Mucosa of rectum (tissue), 2 donors: ENCODE measurements at regions not wholly inside any gene's neighbourhood (a gene's known extent, or its start where the extent isn't known, plus 50 kb on each side); places are given as distances from the start of the nearest gene placed in this dataset.

Experiments used
- H3K27ac ChIP-seq, 2 donors: one replicate each; pipeline ENCODE4 v1.7.0; 2013; ENCODE audit warnings: inconsistent platforms in 2 of 2, low read depth in 2 of 2, low read length in 2 of 2
- H3K27me3 ChIP-seq, 2 donors: one replicate each; pipeline ENCODE4 v1.7.0; 2013; ENCODE audit warnings: low read length in 2 of 2; ENCODE audit not compliant: control insufficient read depth in 2 of 2, insufficient read depth in 2 of 2
- H3K36me3 ChIP-seq, 2 donors: one replicate each; pipeline ENCODE4 v1.7.0; 2013; ENCODE audit warnings: low read length in 2 of 2; ENCODE audit not compliant: control insufficient read depth in 2 of 2, insufficient read depth in 2 of 2
- H3K4me1 ChIP-seq, 2 donors: one replicate each; pipeline ENCODE4 v1.7.0; 2013; ENCODE audit warnings: low read length in 2 of 2, mild to moderate bottlenecking in 1 of 2; ENCODE audit not compliant: control insufficient read depth in 2 of 2, insufficient read depth in 2 of 2
- H3K4me3 ChIP-seq, 2 donors: one replicate each; pipeline ENCODE4 v1.7.0; 2013; ENCODE audit warnings: low read length in 2 of 2
- H3K9ac ChIP-seq, 2 donors: one replicate each; pipeline ENCODE4 v1.7.0; 2013; ENCODE audit warnings: low read length in 2 of 2, low read depth in 1 of 2, mild to moderate bottlenecking in 1 of 2
- H3K9me3 ChIP-seq, 2 donors: one replicate each; pipeline ENCODE4 v1.7.0; 2013; ENCODE audit warnings: low read length in 2 of 2; ENCODE audit not compliant: control insufficient read depth in 2 of 2
- donor health status: healthy.
- donor health status: Normal muscosa, but diverticular disease.

- Histone ChIP-seq H3K4me3 (no peak overlapping the region), H3K9me3 (no peaks in the 10 kb centered on the region), H3K27me3 (no peaks in the 10 kb centered on the region), H3K27ac (no peak overlapping the region), H3K9ac (no peak overlapping the region), H3K36me3 (no peaks in the 10 kb centered on the region), H3K4me1 (no peaks in the 10 kb centered on the region)
Observed at GRCh38 chr10:10516346-10517130, 501.1 kb upstream of the CELF2 start.

DNA sequence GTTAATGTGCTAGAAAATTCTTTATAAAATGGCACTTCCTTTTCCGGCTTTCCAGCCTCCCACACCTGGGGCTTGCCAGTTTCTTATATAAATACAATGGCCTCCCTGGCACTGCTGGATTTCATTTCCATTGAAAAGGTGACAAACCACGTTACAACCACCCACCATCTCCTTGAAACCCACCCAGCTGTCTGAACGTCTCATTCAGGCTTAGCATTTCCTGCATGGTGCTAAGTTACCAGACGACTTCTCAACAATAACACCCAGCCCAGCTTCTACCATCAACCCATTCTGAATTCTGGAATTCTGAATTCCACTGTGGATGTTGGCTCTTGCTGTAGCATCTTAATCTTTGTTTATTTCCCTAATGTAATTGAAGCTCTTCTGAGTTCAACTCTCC is 499.8 kb upstream of the CELF2 start:
- no peak overlapping the region for H3K27ac ChIP-seq

GRCh38 chr10:10519674-10520073 is 498.0 kb upstream of the CELF2 start:
- no peaks in the 10 kb centered on the region for H3K27me3 ChIP-seq
- H3K4me1 ChIP-seq, result no peaks in the 10 kb centered on the region
- H3K4me3 ChIP-seq, result no peak overlapping the region
- H3K9me3 ChIP-seq, result no peaks in the 10 kb centered on the region
- H3K9ac ChIP-seq, result no peak overlapping the region
- H3K27ac ChIP-seq, result no peak overlapping the region
- no peaks in the 10 kb centered on the region for H3K36me3 ChIP-seq

More for the DNA sequence above, 499.8 kb upstream of the CELF2 start:
- Histone ChIP-seq H3K9me3 (no peaks in the 10 kb centered on the region), H3K4me3 (no peak overlapping the region), H3K4me1 (no peaks in the 10 kb centered on the region), H3K27me3 (no peaks in the 10 kb centered on the region), H3K36me3 (no peaks in the 10 kb centered on the region), H3K9ac (no peak overlapping the region)

GRCh38 chr10:10520491-10521385 is 496.9 kb upstream of the CELF2 start:
- no peak overlapping the region for H3K27ac ChIP-seq
- no peaks in the 10 kb centered on the region for H3K36me3 ChIP-seq

DNA sequence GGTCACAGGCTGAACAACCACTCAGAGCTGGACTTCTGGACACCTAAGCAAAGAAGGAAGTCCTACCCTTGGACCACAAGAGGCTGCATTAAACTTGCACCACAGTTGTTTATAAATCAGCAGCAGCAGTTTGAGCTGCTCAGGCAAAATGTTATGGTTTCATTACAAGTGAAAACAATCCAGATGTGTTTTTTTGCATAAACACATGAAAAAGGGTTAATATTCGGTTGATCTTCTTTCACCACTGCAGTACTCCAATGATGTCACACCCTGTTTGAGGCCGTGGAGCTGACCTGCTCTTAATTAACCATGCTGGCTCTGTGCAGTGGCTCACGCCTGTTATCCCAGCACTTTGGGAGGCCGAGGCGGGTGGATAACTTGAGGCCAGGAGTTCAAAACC is 490.8 kb upstream of the CELF2 start:
- no peak overlapping the region for H3K9ac ChIP-seq
- H3K4me3 ChIP-seq, result no peak overlapping the region
- no peaks in the 10 kb centered on the region for H3K27me3 ChIP-seq
- H3K36me3 ChIP-seq, result no peaks in the 10 kb centered on the region
- H3K27ac ChIP-seq, result no peak overlapping the region
- H3K9me3 ChIP-seq, result no peaks in the 10 kb centered on the region
- no peaks in the 10 kb centered on the region for H3K4me1 ChIP-seq

More at GRCh38 chr10:10520491-10521385, 496.9 kb upstream of the CELF2 start:
- H3K9me3 ChIP-seq, result no peaks in the 10 kb centered on the region
- no peak overlapping the region for H3K9ac ChIP-seq
- H3K4me3 ChIP-seq, result no peak overlapping the region
- no peaks in the 10 kb centered on the region for H3K4me1 ChIP-seq
- H3K27me3 ChIP-seq, result no peaks in the 10 kb centered on the region

DNA sequence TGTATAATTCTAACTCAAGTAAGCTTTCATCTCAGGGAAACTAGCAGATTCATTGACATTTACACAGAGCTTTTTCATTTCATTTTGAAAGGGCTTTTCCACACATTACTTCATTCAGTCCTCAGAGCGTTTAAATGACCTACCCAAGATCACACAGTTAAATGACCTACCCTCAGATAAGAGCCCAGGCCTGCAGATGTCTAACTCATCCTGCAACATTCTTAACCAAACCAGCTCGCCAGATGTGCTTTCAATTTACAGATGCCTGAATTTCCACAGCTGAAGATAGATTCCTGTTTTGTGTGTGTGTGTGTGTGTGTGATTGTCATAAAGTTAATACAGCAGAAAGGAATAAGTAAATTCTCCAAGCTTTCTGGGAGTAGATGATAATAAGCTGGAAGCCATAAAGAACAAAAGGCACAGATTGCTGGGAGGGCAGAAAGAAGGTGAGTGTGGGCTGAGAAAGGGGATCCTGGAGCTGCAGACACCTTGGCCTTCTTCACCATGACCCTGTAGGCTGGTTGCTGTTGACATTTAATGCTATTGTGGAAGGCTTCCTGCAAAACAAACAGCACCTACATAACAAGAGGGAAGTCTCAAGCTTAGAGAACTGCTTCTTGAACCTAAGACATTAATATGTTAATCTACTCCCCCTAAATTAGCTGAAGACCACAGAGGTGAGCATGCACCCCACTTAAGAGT is 489.7 kb upstream of the CELF2 start:
- Histone ChIP-seq H3K4me1 (no peaks in the 10 kb centered on the region), H3K4me3 (no peak overlapping the region), H3K9ac (no peak overlapping the region), H3K27me3 (no peaks in the 10 kb centered on the region), H3K9me3 (no peaks in the 10 kb centered on the region), H3K36me3 (no peaks in the 10 kb centered on the region), H3K27ac (no peak overlapping the region)

GRCh38 chr10:10528563-10528910 is 489.1 kb upstream of the CELF2 start:
- H3K9me3 ChIP-seq, result no peaks in the 10 kb centered on the region
- no peak overlapping the region for H3K27ac ChIP-seq
- H3K4me3 ChIP-seq, result no peak overlapping the region
- H3K27me3 ChIP-seq, result no peaks in the 10 kb centered on the region
- H3K36me3 ChIP-seq, result no peaks in the 10 kb centered on the region
- no peaks in the 10 kb centered on the region for H3K4me1 ChIP-seq
- no peak overlapping the region for H3K9ac ChIP-seq

DNA sequence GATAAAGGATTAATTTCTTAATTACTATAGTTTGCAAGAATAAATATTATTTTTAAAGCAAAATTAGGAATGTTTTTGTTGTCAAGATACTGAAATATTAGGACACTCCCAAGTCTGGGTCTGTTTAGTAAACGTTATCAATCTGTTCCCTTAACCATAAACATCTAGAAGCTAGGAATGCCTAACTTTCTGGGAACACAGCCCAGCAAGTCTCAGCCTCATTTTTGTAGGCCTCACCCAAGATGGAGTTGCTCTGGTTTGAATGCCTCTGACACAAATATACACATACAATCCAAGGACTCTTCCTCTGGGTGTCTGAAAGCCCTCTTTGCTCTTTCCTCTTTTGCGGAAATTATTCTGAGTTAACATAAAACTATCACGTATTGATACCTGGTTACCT is 487.4 kb upstream of the CELF2 start:
- H3K4me3 ChIP-seq, result no peak overlapping the region
- no peaks in the 10 kb centered on the region for H3K27me3 ChIP-seq
- H3K36me3 ChIP-seq, result no peaks in the 10 kb centered on the region
- no peaks in the 10 kb centered on the region for H3K4me1 ChIP-seq
- H3K9ac ChIP-seq, result no peak overlapping the region
- no peak overlapping the region for H3K27ac ChIP-seq
- no peaks in the 10 kb centered on the region for H3K9me3 ChIP-seq

DNA sequence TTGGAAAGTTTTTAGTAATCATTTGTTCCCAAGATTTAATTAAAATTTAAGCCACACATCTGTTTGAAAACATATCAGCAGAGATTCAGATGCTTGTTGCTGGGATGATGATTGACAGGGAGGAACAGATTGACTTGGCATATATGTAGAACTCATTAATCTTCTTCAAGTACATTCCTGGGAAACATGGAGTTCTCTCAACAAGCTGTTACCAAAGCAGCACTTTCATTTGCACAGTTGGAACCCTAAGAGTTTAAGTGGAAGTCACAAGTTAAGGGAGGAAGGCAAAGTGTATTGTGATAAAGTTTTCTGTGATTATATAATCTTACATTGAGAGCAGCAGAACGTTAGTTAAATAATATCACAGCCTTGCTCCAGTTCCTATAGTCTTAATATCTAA is 485.4 kb upstream of the CELF2 start:
- Histone ChIP-seq H3K36me3 (no peaks in the 10 kb centered on the region), H3K27ac (no peak overlapping the region), H3K9ac (no peak overlapping the region), H3K27me3 (no peaks in the 10 kb centered on the region), H3K9me3 (no peaks in the 10 kb centered on the region), H3K4me3 (no peak overlapping the region), H3K4me1 (no peaks in the 10 kb centered on the region)

- H3K9me3 ChIP-seq, result no peaks in the 10 kb centered on the region
- H3K36me3 ChIP-seq, result no peaks in the 10 kb centered on the region
- H3K27me3 ChIP-seq, result no peaks in the 10 kb centered on the region
- no peaks in the 10 kb centered on the region for H3K4me1 ChIP-seq
- no peak overlapping the region for H3K9ac ChIP-seq
- H3K4me3 ChIP-seq, result no peak overlapping the region
- no peak overlapping the region for H3K27ac ChIP-seq
Observed at GRCh38 chr10:10532826-10533225, 484.8 kb upstream of the CELF2 start.
